Mucosa of rectum (tissue), 2 donors: ENCODE measurements at regions not wholly inside any gene's neighbourhood (a gene's known extent, or its start where the extent isn't known, plus 50 kb on each side); places are given as distances from the start of the nearest gene placed in this dataset.
"Not testable (repeated sequence)": the region's sequence is repeated elsewhere in the genome, so short reads cannot be mapped to it uniquely, and the experiment has no call there.

ENCODE experiments used
- H3K27ac ChIP-seq, 2 donors: one replicate each; pipeline ENCODE4 v1.7.0; 2013; ENCODE audit warnings: inconsistent platforms in 2 of 2, low read depth in 2 of 2, low read length in 2 of 2
- H3K27me3 ChIP-seq, 2 donors: one replicate each; pipeline ENCODE4 v1.7.0; 2013; ENCODE audit warnings: low read length in 2 of 2; ENCODE audit not compliant: control insufficient read depth in 2 of 2, insufficient read depth in 2 of 2
- H3K36me3 ChIP-seq, 2 donors: one replicate each; pipeline ENCODE4 v1.7.0; 2013; ENCODE audit warnings: low read length in 2 of 2; ENCODE audit not compliant: control insufficient read depth in 2 of 2, insufficient read depth in 2 of 2
- H3K4me1 ChIP-seq, 2 donors: one replicate each; pipeline ENCODE4 v1.7.0; 2013; ENCODE audit warnings: low read length in 2 of 2, mild to moderate bottlenecking in 1 of 2; ENCODE audit not compliant: control insufficient read depth in 2 of 2, insufficient read depth in 2 of 2
- H3K4me3 ChIP-seq, 2 donors: one replicate each; pipeline ENCODE4 v1.7.0; 2013; ENCODE audit warnings: low read length in 2 of 2
- H3K9ac ChIP-seq, 2 donors: one replicate each; pipeline ENCODE4 v1.7.0; 2013; ENCODE audit warnings: low read length in 2 of 2, low read depth in 1 of 2, mild to moderate bottlenecking in 1 of 2
- H3K9me3 ChIP-seq, 2 donors: one replicate each; pipeline ENCODE4 v1.7.0; 2013; ENCODE audit warnings: low read length in 2 of 2; ENCODE audit not compliant: control insufficient read depth in 2 of 2
- donor health status: healthy.
- donor health status: Normal muscosa, but diverticular disease.

GRCh38 chr12:131331148-131331750 lies 377.5 kb downstream of the ADGRD1 start:
- Histone ChIP-seq H3K36me3 (no peaks in the 10 kb centered on the region), H3K27me3 (no peaks in the 10 kb centered on the region), H3K4me3 (no peak overlapping the region), H3K9me3 (no peaks in the 10 kb centered on the region), H3K4me1 (no peaks in the 10 kb centered on the region), H3K27ac (no peak overlapping the region), H3K9ac (no peak overlapping the region)

DNA sequence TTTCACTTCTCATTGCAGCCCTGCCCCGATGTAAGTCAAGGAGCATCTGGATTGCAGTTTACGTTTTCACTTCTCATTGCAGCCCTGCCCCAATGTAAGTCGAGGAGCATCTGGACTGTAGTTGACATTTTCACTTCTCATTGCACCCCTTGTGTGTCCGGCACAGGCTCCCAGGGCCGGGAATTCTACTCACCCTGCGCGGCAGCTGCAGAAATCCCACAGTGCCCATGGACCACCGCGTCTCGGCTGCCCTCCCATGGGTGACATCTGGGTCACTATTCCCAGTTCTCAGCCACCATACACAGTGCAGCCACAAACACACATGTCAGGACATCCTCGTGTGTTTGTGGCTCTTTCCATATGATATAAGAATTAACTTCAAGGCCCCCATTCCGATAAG lies 378.5 kb downstream of the ADGRD1 start:
- H3K4me1 ChIP-seq: no peaks in the 10 kb centered on the region
- no peaks in the 10 kb centered on the region for H3K27me3 ChIP-seq
- no peak overlapping the region for H3K27ac ChIP-seq
- H3K9ac ChIP-seq: no peak overlapping the region
- H3K4me3 ChIP-seq: no peak overlapping the region
- H3K9me3 ChIP-seq: no peaks in the 10 kb centered on the region
- H3K36me3 ChIP-seq: no peaks in the 10 kb centered on the region

- Histone ChIP-seq H3K4me1 (no peaks in the 10 kb centered on the region), H3K9me3 (no peaks in the 10 kb centered on the region), H3K4me3 (no peak overlapping the region), H3K9ac (no peak overlapping the region), H3K27me3 (no peaks in the 10 kb centered on the region), H3K36me3 (no peaks in the 10 kb centered on the region), H3K27ac (no peak overlapping the region)
Measured at GRCh38 chr12:131333136-131333535, 377.8 kb upstream of the SFSWAP start.

- H3K9ac ChIP-seq: no peak overlapping the region
- H3K36me3 ChIP-seq: no peaks in the 10 kb centered on the region
- no peaks in the 10 kb centered on the region for H3K9me3 ChIP-seq
- H3K27me3 ChIP-seq: no peaks in the 10 kb centered on the region
- H3K4me3 ChIP-seq: no peak overlapping the region
- no peak overlapping the region for H3K27ac ChIP-seq
- H3K4me1 ChIP-seq: no peaks in the 10 kb centered on the region
Measured at GRCh38 chr12:131333621-131334440, 377.1 kb upstream of the SFSWAP start.

- no peak overlapping the region for H3K27ac ChIP-seq
- H3K9me3 ChIP-seq: no peaks in the 10 kb centered on the region
- H3K4me3 ChIP-seq: no peak overlapping the region
- no peaks in the 10 kb centered on the region for H3K36me3 ChIP-seq
- H3K27me3 ChIP-seq: no peaks in the 10 kb centered on the region
- H3K9ac ChIP-seq: no peak overlapping the region
- no peaks in the 10 kb centered on the region for H3K4me1 ChIP-seq
Measured at GRCh38 chr12:131334835-131335234, 376.1 kb upstream of the SFSWAP start.

GRCh38 chr12:131335456-131335855 lies 375.4 kb upstream of the SFSWAP start:
- no peak overlapping the region for H3K9ac ChIP-seq

GRCh38 chr12:131337861-131338260 lies 373.0 kb upstream of the SFSWAP start:
- not testable (repeated sequence) for H3K4me3 ChIP-seq, H3K4me1 ChIP-seq, H3K36me3 ChIP-seq, H3K27me3 ChIP-seq, H3K27ac ChIP-seq, H3K9me3 ChIP-seq, H3K9ac ChIP-seq

More at GRCh38 chr12:131335456-131335855, 375.4 kb upstream of the SFSWAP start:
- Histone ChIP-seq H3K27me3 (no peaks in the 10 kb centered on the region), H3K27ac (no peak overlapping the region), H3K9me3 (no peaks in the 10 kb centered on the region), H3K4me1 (no peaks in the 10 kb centered on the region), H3K4me3 (no peak overlapping the region), H3K36me3 (no peaks in the 10 kb centered on the region)

DNA sequence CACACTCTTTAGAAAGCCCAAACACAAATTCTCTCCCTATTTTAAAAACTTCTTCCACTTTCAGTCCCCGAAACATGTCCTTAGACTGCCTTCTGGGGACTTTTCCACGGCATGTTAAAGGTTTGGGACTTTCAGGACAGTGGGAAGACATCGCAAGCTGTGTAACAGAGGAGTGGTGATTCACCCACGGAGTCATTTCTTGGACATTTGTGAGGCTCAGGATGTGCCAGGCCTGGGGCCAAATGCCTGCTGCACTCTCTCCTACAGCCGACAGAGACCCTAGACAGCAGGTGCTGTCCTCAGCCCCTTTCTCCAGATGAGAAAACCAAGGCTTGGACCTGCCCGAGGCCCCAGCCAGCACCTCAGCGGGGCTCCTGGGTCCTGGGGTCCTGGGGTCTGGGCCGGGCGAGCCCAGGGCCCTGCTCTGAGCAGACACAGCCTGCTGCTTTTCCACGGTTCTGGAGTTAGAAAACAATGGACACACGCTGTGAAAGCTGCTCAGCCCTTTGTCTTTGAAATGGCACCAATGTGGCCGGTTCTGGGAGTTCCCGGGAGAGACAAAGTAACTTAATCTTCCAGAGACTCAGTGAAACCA lies 370.2 kb upstream of the SFSWAP start:
- Histone ChIP-seq H3K9ac (no peak overlapping the region), H3K9me3 (no peaks in the 10 kb centered on the region), H3K36me3 (no peaks in the 10 kb centered on the region), H3K4me3 (no peak overlapping the region), H3K27me3 (no peaks in the 10 kb centered on the region), H3K27ac (no peak overlapping the region), H3K4me1 (no peaks in the 10 kb centered on the region)

GRCh38 chr12:131341608-131342007 lies 369.3 kb upstream of the SFSWAP start:
- H3K27ac ChIP-seq, H3K4me3 ChIP-seq, H3K4me1 ChIP-seq, H3K9ac ChIP-seq, H3K27me3 ChIP-seq, H3K36me3 ChIP-seq, H3K9me3 ChIP-seq: not testable (repeated sequence)

DNA sequence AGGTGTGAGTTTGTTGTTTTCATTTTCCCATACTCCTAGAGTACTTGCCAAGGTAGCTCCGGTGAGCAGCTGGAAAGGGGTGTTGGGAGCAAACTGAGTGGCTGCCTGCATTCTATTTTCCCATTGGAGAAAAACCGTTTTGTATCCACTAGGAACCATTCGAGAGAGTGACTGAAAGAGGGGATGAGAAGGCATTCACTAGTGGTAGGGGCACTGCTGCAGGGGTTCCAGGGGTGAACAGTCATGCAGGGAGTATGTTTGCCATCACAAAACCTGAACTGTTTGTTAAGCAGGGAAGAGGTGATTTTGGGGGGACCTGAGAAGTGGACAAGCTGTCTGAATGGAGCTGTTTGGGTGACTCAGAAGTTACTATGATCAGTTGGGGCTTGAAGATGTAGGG lies 367.5 kb upstream of the SFSWAP start:
- not testable (repeated sequence) for H3K27me3 ChIP-seq, H3K9ac ChIP-seq, H3K4me1 ChIP-seq, H3K9me3 ChIP-seq, H3K4me3 ChIP-seq, H3K27ac ChIP-seq, H3K36me3 ChIP-seq
